ENCODE measurements at regions not wholly inside any gene's neighbourhood (a gene's known extent, or its start where the extent isn't known, plus 50 kb on each side); places are given as distances from the start of the nearest gene placed in this dataset.

GRCh38 chr4:170306208-170306607 is 216.5 kb upstream of the AADAT start:
- no peaks in the 10 kb centered on the region for H3K36me3 ChIP-seq (ENCODE audit: control insufficient read depth in 1 of 2, insufficient read depth in 2 of 2, low read length in 2 of 2)
- no peak overlapping the region for H3K9ac ChIP-seq (ENCODE audit: low read depth in 1 of 2, low read length in 2 of 2)
- H3K9me3 ChIP-seq (ENCODE audit: control insufficient read depth in 1 of 2, low read length in 2 of 2), result no peaks in the 10 kb centered on the region
- no peak overlapping the region for H3K27ac ChIP-seq (ENCODE audit: low read depth, low read length)
- no peaks in the 10 kb centered on the region for H3K27me3 ChIP-seq (ENCODE audit: control insufficient read depth in 1 of 2, insufficient read depth in 2 of 2, low read length in 2 of 2)
- no peak overlapping the region for H3K4me3 ChIP-seq (ENCODE audit: low read depth in 1 of 2, low read length in 2 of 2)
- peaks cover 0 to 15% of the 10 kb centered on the region in 2 donors for H3K4me1 ChIP-seq (ENCODE audit: control insufficient read depth in 1 of 2, insufficient read depth in 2 of 2, low read length in 2 of 2)

- Histone ChIP-seq H3K27me3 (ENCODE audit: control insufficient read depth in 1 of 2, insufficient read depth in 2 of 2, low read length in 2 of 2) (no peaks in the 10 kb centered on the region), H3K4me3 (ENCODE audit: low read depth in 1 of 2, low read length in 2 of 2) (no peak overlapping the region), H3K27ac (ENCODE audit: low read depth, low read length) (no peak overlapping the region), H3K9me3 (ENCODE audit: control insufficient read depth in 1 of 2, low read length in 2 of 2) (no peaks in the 10 kb centered on the region), H3K4me1 (ENCODE audit: control insufficient read depth in 1 of 2, insufficient read depth in 2 of 2, low read length in 2 of 2) (peaks cover 0 to 15% of the 10 kb centered on the region in 2 donors), H3K9ac (ENCODE audit: low read depth in 1 of 2, low read length in 2 of 2) (no peak overlapping the region), H3K36me3 (ENCODE audit: control insufficient read depth in 1 of 2, insufficient read depth in 2 of 2, low read length in 2 of 2) (no peaks in the 10 kb centered on the region)
These were observed 215.9 kb upstream of the AADAT start for GRCh38 chr4:170305627-170306026.

- H3K36me3 ChIP-seq (ENCODE audit: control insufficient read depth in 1 of 2, insufficient read depth in 2 of 2, low read length in 2 of 2), result no peaks in the 10 kb centered on the region
- H3K27me3 ChIP-seq (ENCODE audit: control insufficient read depth in 1 of 2, insufficient read depth in 2 of 2, low read length in 2 of 2), result no peaks in the 10 kb centered on the region
- peaks cover 0 to 2% of the 10 kb centered on the region in 2 donors for H3K9me3 ChIP-seq (ENCODE audit: control insufficient read depth in 1 of 2, low read length in 2 of 2)
- no peak overlapping the region for H3K9ac ChIP-seq (ENCODE audit: low read depth in 1 of 2, low read length in 2 of 2)
- no peak overlapping the region for H3K27ac ChIP-seq (ENCODE audit: low read depth, low read length)
- no peak overlapping the region for H3K4me3 ChIP-seq (ENCODE audit: low read depth in 1 of 2, low read length in 2 of 2)
- no peaks in the 10 kb centered on the region for H3K4me1 ChIP-seq (ENCODE audit: control insufficient read depth in 1 of 2, insufficient read depth in 2 of 2, low read length in 2 of 2)
These were observed 191.3 kb upstream of the AADAT start for GRCh38 chr4:170281027-170281426.

- Histone ChIP-seq H3K27me3 (ENCODE audit: control insufficient read depth in 1 of 2, insufficient read depth in 2 of 2, low read length in 2 of 2) (no peaks in the 10 kb centered on the region), H3K9me3 (ENCODE audit: control insufficient read depth in 1 of 2, low read length in 2 of 2) (peaks cover 0 to 2% of the 10 kb centered on the region in 2 donors), H3K4me3 (ENCODE audit: low read depth in 1 of 2, low read length in 2 of 2) (no peak overlapping the region), H3K36me3 (ENCODE audit: control insufficient read depth in 1 of 2, insufficient read depth in 2 of 2, low read length in 2 of 2) (no peaks in the 10 kb centered on the region), H3K27ac (ENCODE audit: low read depth, low read length) (no peak overlapping the region), H3K4me1 (ENCODE audit: control insufficient read depth in 1 of 2, insufficient read depth in 2 of 2, low read length in 2 of 2) (no peaks in the 10 kb centered on the region), H3K9ac (ENCODE audit: low read depth in 1 of 2, low read length in 2 of 2) (no peak overlapping the region)
These were observed 188.7 kb upstream of the AADAT start for GRCh38 chr4:170278460-170278859.

- Histone ChIP-seq H3K9me3 (ENCODE audit: control insufficient read depth in 1 of 2, low read length in 2 of 2) (peaks cover 0 to 2% of the 10 kb centered on the region in 2 donors), H3K27me3 (ENCODE audit: control insufficient read depth in 1 of 2, insufficient read depth in 2 of 2, low read length in 2 of 2) (no peaks in the 10 kb centered on the region), H3K4me3 (ENCODE audit: low read depth in 1 of 2, low read length in 2 of 2) (no peak overlapping the region), H3K36me3 (ENCODE audit: control insufficient read depth in 1 of 2, insufficient read depth in 2 of 2, low read length in 2 of 2) (no peaks in the 10 kb centered on the region), H3K4me1 (ENCODE audit: control insufficient read depth in 1 of 2, insufficient read depth in 2 of 2, low read length in 2 of 2) (no peaks in the 10 kb centered on the region), H3K27ac (ENCODE audit: low read depth, low read length) (no peak overlapping the region), H3K9ac (ENCODE audit: low read depth in 1 of 2, low read length in 2 of 2) (no peak overlapping the region)
These were observed 184.9 kb upstream of the AADAT start for GRCh38 chr4:170274616-170275015.

- Histone ChIP-seq H3K4me3 (ENCODE audit: low read depth in 1 of 2, low read length in 2 of 2) (no peak overlapping the region), H3K9me3 (ENCODE audit: control insufficient read depth in 1 of 2, low read length in 2 of 2) (no peaks in the 10 kb centered on the region), H3K4me1 (ENCODE audit: control insufficient read depth in 1 of 2, insufficient read depth in 2 of 2, low read length in 2 of 2) (no peaks in the 10 kb centered on the region), H3K9ac (ENCODE audit: low read depth in 1 of 2, low read length in 2 of 2) (no peak overlapping the region), H3K36me3 (ENCODE audit: control insufficient read depth in 1 of 2, insufficient read depth in 2 of 2, low read length in 2 of 2) (no peaks in the 10 kb centered on the region), H3K27me3 (ENCODE audit: control insufficient read depth in 1 of 2, insufficient read depth in 2 of 2, low read length in 2 of 2) (no peaks in the 10 kb centered on the region), H3K27ac (ENCODE audit: low read depth, low read length) (no peak overlapping the region)
These were observed 183.2 kb upstream of the AADAT start for GRCh38 chr4:170272959-170273358.

- H3K9ac ChIP-seq (ENCODE audit: low read depth in 1 of 2, low read length in 2 of 2), result no peak overlapping the region
- H3K4me1 ChIP-seq (ENCODE audit: control insufficient read depth in 1 of 2, insufficient read depth in 2 of 2, low read length in 2 of 2), result no peaks in the 10 kb centered on the region
- H3K36me3 ChIP-seq (ENCODE audit: control insufficient read depth in 1 of 2, insufficient read depth in 2 of 2, low read length in 2 of 2), result no peaks in the 10 kb centered on the region
- no peaks in the 10 kb centered on the region for H3K27me3 ChIP-seq (ENCODE audit: control insufficient read depth in 1 of 2, insufficient read depth in 2 of 2, low read length in 2 of 2)
- H3K9me3 ChIP-seq (ENCODE audit: control insufficient read depth in 1 of 2, low read length in 2 of 2), result no peaks in the 10 kb centered on the region
- no peak overlapping the region for H3K27ac ChIP-seq (ENCODE audit: low read depth, low read length)
- H3K4me3 ChIP-seq (ENCODE audit: low read depth in 1 of 2, low read length in 2 of 2), result no peak overlapping the region
These were observed 182.0 kb upstream of the AADAT start for GRCh38 chr4:170271723-170272122.

- H3K9ac ChIP-seq (ENCODE audit: low read depth in 1 of 2, low read length in 2 of 2), result no peak overlapping the region
- H3K27me3 ChIP-seq (ENCODE audit: control insufficient read depth in 1 of 2, insufficient read depth in 2 of 2, low read length in 2 of 2), result no peaks in the 10 kb centered on the region
- H3K4me1 ChIP-seq (ENCODE audit: control insufficient read depth in 1 of 2, insufficient read depth in 2 of 2, low read length in 2 of 2), result no peaks in the 10 kb centered on the region
- no peaks in the 10 kb centered on the region for H3K36me3 ChIP-seq (ENCODE audit: control insufficient read depth in 1 of 2, insufficient read depth in 2 of 2, low read length in 2 of 2)
- no peaks in the 10 kb centered on the region for H3K9me3 ChIP-seq (ENCODE audit: control insufficient read depth in 1 of 2, low read length in 2 of 2)
- no peak overlapping the region for H3K27ac ChIP-seq (ENCODE audit: low read depth, low read length)
- no peak overlapping the region for H3K4me3 ChIP-seq (ENCODE audit: low read depth in 1 of 2, low read length in 2 of 2)
These were observed 180.9 kb upstream of the AADAT start for GRCh38 chr4:170270628-170271027.

GRCh38 chr4:170269950-170270349 is 180.2 kb upstream of the AADAT start:
- H3K36me3 ChIP-seq (ENCODE audit: control insufficient read depth in 1 of 2, insufficient read depth in 2 of 2, low read length in 2 of 2), result no peaks in the 10 kb centered on the region
- H3K27me3 ChIP-seq (ENCODE audit: control insufficient read depth in 1 of 2, insufficient read depth in 2 of 2, low read length in 2 of 2), result no peaks in the 10 kb centered on the region
- no peaks in the 10 kb centered on the region for H3K4me1 ChIP-seq (ENCODE audit: control insufficient read depth in 1 of 2, insufficient read depth in 2 of 2, low read length in 2 of 2)
- H3K9me3 ChIP-seq (ENCODE audit: control insufficient read depth in 1 of 2, low read length in 2 of 2), result no peaks in the 10 kb centered on the region
- no peak overlapping the region for H3K27ac ChIP-seq (ENCODE audit: low read depth, low read length)
- no peak overlapping the region for H3K4me3 ChIP-seq (ENCODE audit: low read depth in 1 of 2, low read length in 2 of 2)
- H3K9ac ChIP-seq (ENCODE audit: low read depth in 1 of 2, low read length in 2 of 2), result no peak overlapping the region

- no peaks in the 10 kb centered on the region for H3K4me1 ChIP-seq (ENCODE audit: control insufficient read depth in 1 of 2, insufficient read depth in 2 of 2, low read length in 2 of 2)
These were observed 169.9 kb upstream of the AADAT start for GRCh38 chr4:170259631-170260153.

GRCh38 chr4:170256807-170257206 is 167.1 kb upstream of the AADAT start:
- no peaks in the 10 kb centered on the region for H3K36me3 ChIP-seq (ENCODE audit: control insufficient read depth in 1 of 2, insufficient read depth in 2 of 2, low read length in 2 of 2)
- no peaks in the 10 kb centered on the region for H3K9me3 ChIP-seq (ENCODE audit: control insufficient read depth in 1 of 2, low read length in 2 of 2)
- H3K4me1 ChIP-seq (ENCODE audit: control insufficient read depth in 1 of 2, insufficient read depth in 2 of 2, low read length in 2 of 2), result no peaks in the 10 kb centered on the region
- no peak overlapping the region for H3K4me3 ChIP-seq (ENCODE audit: low read depth in 1 of 2, low read length in 2 of 2)
- no peak overlapping the region for H3K9ac ChIP-seq (ENCODE audit: low read depth in 1 of 2, low read length in 2 of 2)
- H3K27ac ChIP-seq (ENCODE audit: low read depth, low read length), result no peak overlapping the region
- H3K27me3 ChIP-seq (ENCODE audit: control insufficient read depth in 1 of 2, insufficient read depth in 2 of 2, low read length in 2 of 2), result no peaks in the 10 kb centered on the region

More at GRCh38 chr4:170259631-170260153, 169.9 kb upstream of the AADAT start:
- no peak overlapping the region for H3K4me3 ChIP-seq (ENCODE audit: low read depth in 1 of 2, low read length in 2 of 2)
- no peak overlapping the region for H3K9ac ChIP-seq (ENCODE audit: low read depth in 1 of 2, low read length in 2 of 2)
- H3K9me3 ChIP-seq (ENCODE audit: control insufficient read depth in 1 of 2, low read length in 2 of 2), result no peaks in the 10 kb centered on the region
- no peaks in the 10 kb centered on the region for H3K36me3 ChIP-seq (ENCODE audit: control insufficient read depth in 1 of 2, insufficient read depth in 2 of 2, low read length in 2 of 2)
- no peaks in the 10 kb centered on the region for H3K27me3 ChIP-seq (ENCODE audit: control insufficient read depth in 1 of 2, insufficient read depth in 2 of 2, low read length in 2 of 2)
- no peak overlapping the region for H3K27ac ChIP-seq (ENCODE audit: low read depth, low read length)

All from duodenal mucosa (tissue), 2 donors.